Stimulated activated naive CD8-positive, alpha-beta T cell treated with anti-CD3 and anti-CD28 coated beads, Interleukin-15, Interleukin-2, amounts not matched to agents 100 U/mL and 50 U/mL, for 24 hours (primary cell): ENCODE measurements at regions not wholly inside any gene's neighbourhood (a gene's known extent, or its start where the extent isn't known, plus 50 kb on each side); places are given as distances from the start of the nearest gene placed in this dataset.

Source experiments
- ATAC-seq: fragments of 150-1000 bp; cut with Tn5 transposase; one replicate; pipeline ENCODE4 v1.10.0; 2021
- DNase-seq: peaks from one replicate; pipeline ENCODE4 v3.0.0; 2021

DNA sequence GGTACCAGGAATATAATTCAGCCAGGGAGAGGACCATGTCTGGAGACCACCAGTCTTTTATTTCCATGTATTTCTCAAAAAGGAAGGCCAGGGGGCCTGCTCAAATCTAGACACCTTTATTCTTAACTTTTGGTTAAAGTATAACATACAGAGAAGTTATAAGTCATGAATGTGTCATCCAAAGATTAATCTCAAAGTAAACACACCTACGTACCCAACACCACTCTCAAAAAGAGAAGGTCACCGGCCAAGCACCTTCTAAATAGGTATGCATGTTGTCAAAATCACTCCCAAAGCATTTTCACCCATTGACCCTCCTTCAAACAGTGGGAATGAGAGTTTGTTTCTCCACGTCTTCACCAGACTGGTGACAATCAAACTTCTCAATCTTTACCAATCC, 60.0 kb upstream of the FZD10 start:
- ATAC-seq = no peak
- no peak for DNase-seq

DNA sequence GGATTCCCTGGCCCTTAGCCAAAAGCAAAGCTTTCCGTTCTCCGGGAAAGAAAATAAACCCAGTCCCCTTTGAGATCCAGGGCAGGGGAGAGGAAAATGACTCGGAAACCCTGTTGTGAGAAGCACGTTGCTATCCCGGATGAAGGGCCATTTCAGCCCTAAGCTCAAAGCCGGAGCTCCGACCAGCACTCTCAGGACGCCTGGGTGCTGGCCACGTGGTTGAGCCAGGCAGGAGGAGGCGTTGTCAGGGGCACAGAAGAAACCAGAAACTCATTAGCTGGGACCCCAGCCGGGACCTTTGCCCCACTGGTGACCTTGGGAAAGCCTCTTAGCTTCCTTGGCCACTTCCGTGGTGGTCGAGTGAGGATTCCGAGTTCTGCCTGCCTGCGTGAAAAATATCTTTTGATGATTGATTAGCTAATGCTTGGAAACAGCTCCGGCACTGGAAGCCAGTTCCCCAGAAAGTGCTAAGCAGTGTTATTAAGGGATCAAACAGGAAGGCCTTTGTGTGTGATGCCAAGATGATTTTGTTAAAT, 57.6 kb upstream of the FZD10 start:
- ATAC-seq = no peak
- no peak for DNase-seq

DNA sequence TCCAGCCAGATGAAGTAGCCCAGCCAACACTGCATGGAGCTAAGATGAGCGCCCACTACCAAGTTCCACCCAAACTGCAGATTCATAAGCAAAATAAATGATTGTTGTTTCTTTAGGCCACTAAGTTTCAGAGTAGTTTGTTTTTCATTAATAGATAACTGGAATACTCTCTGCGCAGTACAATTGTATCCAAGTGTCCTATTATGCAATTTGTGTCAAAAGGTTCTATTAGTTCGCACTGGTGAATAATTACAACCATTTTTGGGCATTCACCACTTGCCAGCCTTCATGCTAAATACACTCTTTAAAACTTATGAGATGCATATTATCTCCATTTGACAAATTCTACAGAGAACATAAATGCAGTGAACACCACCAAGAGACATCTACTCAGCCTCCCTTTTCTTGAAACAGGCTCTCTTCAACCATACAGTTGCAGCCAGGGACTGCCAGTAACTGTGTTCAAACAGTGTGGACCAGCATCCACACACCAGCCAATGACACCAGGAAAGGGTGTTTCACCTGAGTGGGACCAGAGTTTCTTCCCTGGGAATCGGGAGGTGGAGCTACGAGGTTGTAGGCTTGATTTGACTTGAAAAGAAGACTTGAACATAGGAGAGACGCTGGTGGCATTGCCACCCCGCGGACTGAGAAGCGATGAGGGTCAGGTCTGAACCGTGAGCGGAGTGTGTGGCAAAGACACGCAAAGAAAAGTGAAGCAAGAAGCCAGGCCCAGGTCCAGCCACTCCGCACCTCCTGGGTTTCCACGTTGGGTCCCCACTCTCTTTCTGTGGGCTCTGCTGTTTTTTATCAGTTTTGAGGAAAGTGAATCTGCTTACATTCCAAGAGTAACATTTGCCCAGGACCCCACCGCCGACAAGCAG, 53.0 kb upstream of the FZD10 start:
- ATAC-seq (no peak), DNase-seq (no peak)

DNA sequence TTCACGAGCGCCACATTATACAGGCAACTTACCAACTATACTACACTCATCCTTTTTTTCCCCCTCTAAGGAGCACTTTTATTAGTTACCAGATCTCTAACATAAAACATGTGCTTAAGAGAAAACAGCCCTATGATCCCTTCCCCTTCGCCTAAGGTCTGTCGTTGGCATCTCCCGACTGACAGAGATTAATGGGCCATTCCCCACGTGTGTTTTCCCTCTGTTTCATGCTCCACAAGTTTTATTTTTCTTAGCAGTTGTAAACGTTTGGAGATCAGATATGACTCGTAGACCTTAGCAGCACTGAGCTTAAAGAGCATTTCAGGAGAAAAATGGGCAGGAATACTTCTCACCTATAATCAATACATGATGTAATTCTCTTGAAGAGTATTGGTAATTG, 51.4 kb upstream of the FZD10 start:
- ATAC-seq = no peak

DNA sequence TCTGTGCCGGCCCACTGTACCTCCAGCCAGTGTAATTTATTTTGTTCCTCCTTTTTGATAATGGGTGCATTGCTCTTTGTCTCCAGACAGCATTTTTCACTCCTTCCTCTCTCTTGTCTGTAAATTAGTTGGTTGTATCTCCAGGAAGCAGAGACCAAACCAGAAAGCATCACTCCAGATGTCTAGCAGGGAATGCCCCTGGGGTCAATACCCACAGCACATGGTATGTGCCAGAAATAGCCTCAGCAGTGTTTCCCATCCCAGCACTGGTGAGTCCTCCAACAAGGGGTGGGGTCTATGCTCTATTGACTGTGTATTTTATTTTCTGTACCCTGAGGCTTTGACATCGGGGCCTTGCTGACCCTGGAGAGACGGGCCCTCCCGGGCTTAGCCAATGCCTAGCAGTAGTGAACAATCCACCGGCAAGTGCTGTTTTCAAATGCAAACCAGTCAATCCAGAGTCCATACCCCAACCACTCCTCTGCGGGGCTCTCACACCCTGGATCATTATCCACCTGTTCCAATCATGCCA, 50.2 kb upstream of the FZD10 start:
- no peak for ATAC-seq

More for the DNA sequence above, 51.4 kb upstream of the FZD10 start:
- DNase-seq = no peak

More for the DNA sequence above, 50.2 kb upstream of the FZD10 start:
- no peak for DNase-seq
